ENCODE measurements at regions not wholly inside any gene's neighbourhood (a gene's known extent, or its start where the extent isn't known, plus 50 kb on each side); places are given as distances from the start of the nearest gene placed in this dataset.

GRCh38 chr7:53521638-53522184 is 486.3 kb downstream of the POM121L12 start:
- H4K5ac ChIP-seq (ENCODE audit: insufficient read length, low read depth, low read length) = no peak overlapping the region
- FAIRE-seq (no peak), DNase-seq (ENCODE audit: low read depth in 1 of 2, low spot score in 2 of 2) (no peak)
- WGBS, 2 experiments (ENCODE audit: extremely low coverage in 1 of 2, insufficient coverage in 1 of 2, insufficient read length in 1 of 2, insufficient replicate concordance in 2 of 2, low coverage in 1 of 2, low lambda C conversion rate in 2 of 2, missing lambda C conversion rate in 1 of 2) = 93% methylated on average over 1 of the region's 1 CpG; no CpG with 5 or more reads in 1 of the 2 experiments
- H3K4me3 ChIP-seq (ENCODE audit: extremely low read depth in 1 of 4, insufficient read depth in 2 of 4, low read depth in 3 of 4, low read length in 4 of 4) = no peak overlapping the region
- H2AK5ac ChIP-seq (ENCODE audit: low read depth, low read length) = no peak overlapping the region
- no peak overlapping the region for H2AFZ ChIP-seq (ENCODE audit: low read length)
- no peak overlapping the region for H3K14ac ChIP-seq (ENCODE audit: insufficient read length)
- H3K56ac ChIP-seq (replicated peaks; ENCODE audit: insufficient read length, low read depth, low read length) = no peak overlapping the region
- TF ChIP-seq RBBP5 (IDR thresholded peaks at IDR 0.05; ENCODE audit: borderline replicate concordance, low read depth, low read length) (no peak), EZH2 (IDR thresholded peaks at IDR 0.05; ENCODE audit: low read depth, low read length, severe bottlenecking) (no peak), TAF7 (optimal IDR thresholded peaks at IDR 0.05; ENCODE audit: borderline replicate concordance, low read depth, low read length) (no peak), BCL11A (IDR thresholded peaks at IDR 0.05; ENCODE audit: low read depth in 2 of 2, low read length in 2 of 2) (no peak), SIRT6 (IDR thresholded peaks at IDR 0.05; ENCODE audit: low read length) (no peak), KDM1A (IDR thresholded peaks at IDR 0.05; ENCODE audit: borderline replicate concordance, low read length) (no peak), SIX5 (IDR thresholded peaks at IDR 0.05; ENCODE audit: low read depth, low read length) (no peak), SP4 (IDR thresholded peaks at IDR 0.05; ENCODE audit: low read length) (no peak), KDM4A (IDR thresholded peaks at IDR 0.05; ENCODE audit: low read depth, low read length, severe bottlenecking) (no peak), CEBPB (IDR thresholded peaks at IDR 0.05; ENCODE audit: low read depth, low read length) (no peak), RFX5 (IDR thresholded peaks at IDR 0.05; ENCODE audit: borderline replicate concordance, low read depth, low read length) (no peak), RXRA (IDR thresholded peaks at IDR 0.05; ENCODE audit: insufficient read depth, low read depth, low read length) (no peak), POU5F1 (IDR thresholded peaks at IDR 0.05; ENCODE audit: low read depth, low read length) (no peak), GABPA (IDR thresholded peaks at IDR 0.05; ENCODE audit: borderline replicate concordance, insufficient read depth, low read length) (no peak), BRCA1 (IDR thresholded peaks at IDR 0.05; ENCODE audit: low read depth, low read length) (no peak)
- TF ChIP-seq, protein P1, sequence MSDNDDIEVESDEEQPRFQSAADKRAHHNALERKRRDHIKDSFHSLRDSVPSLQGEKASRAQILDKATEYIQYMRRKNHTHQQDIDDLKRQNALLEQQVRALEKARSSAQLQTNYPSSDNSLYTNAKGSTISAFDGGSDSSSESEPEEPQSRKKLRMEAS (IDR thresholded peaks at IDR 0.05) = no peak
- H3K23ac ChIP-seq (ENCODE audit: insufficient read length) = no peak overlapping the region
- no peaks in the 10 kb centered on the region for H3K79me2 ChIP-seq (ENCODE audit: control insufficient read depth in 1 of 2, insufficient read depth in 2 of 2, low read length in 2 of 2)
- H2BK5ac ChIP-seq (ENCODE audit: low read depth, low read length) = no peak overlapping the region
- no peaks in the 10 kb centered on the region for H4K20me1 ChIP-seq (replicated peaks in 1 of 2; ENCODE audit: control insufficient read depth in 1 of 2, insufficient read depth in 2 of 2, low read length in 2 of 2)
- H3K18ac ChIP-seq (ENCODE audit: extremely low read depth, low read length) = no peak overlapping the region
- H2BK20ac ChIP-seq (ENCODE audit: low read length) = no peak overlapping the region
- H2BK15ac ChIP-seq (ENCODE audit: low read length) = no peak overlapping the region
- no peaks in the 10 kb centered on the region for H3K79me1 ChIP-seq (ENCODE audit: low read depth, low read length)
- no peak overlapping the region for H3K4me2 ChIP-seq (ENCODE audit: insufficient read depth in 1 of 2, low read depth in 2 of 2, low read length in 2 of 2)
- H3K4ac ChIP-seq (replicated peaks; ENCODE audit: insufficient read length, low read depth, low read length) = no peak overlapping the region
- H3K9ac ChIP-seq (replicated peaks in 1 of 4; ENCODE audit: extremely low read depth in 1 of 4, low read depth in 3 of 4, low read length in 3 of 4) = no peak overlapping the region
- no peak overlapping the region for H4K8ac ChIP-seq (ENCODE audit: extremely low read depth, insufficient read depth, low read length)
- no peak overlapping the region for H2BK120ac ChIP-seq (replicated peaks; ENCODE audit: low read depth, low read length)
- no peak overlapping the region for H3K27ac ChIP-seq (ENCODE audit: low read depth, low read length)
- no peak overlapping the region for H4K91ac ChIP-seq (replicated peaks; ENCODE audit: insufficient read length, low read length)
- no peaks in the 10 kb centered on the region for H3K23me2 ChIP-seq (ENCODE audit: low read depth, low read length)
- CTCF ChIA-PET (ENCODE audit: partially characterized antibody) = no interaction called here
- no peaks in the 10 kb centered on the region for H3K4me1 ChIP-seq (replicated peaks in 1 of 4; ENCODE audit: control insufficient read depth in 3 of 4, insufficient read depth in 4 of 4, low read length in 3 of 4)
- H3K36me3 ChIP-seq (ENCODE audit: control insufficient read depth in 2 of 4, insufficient read depth in 4 of 4, low read length in 3 of 4) = no peaks in the 10 kb centered on the region
- H3K27me3 ChIP-seq (replicated peaks in 1 of 4; ENCODE audit: control insufficient read depth in 3 of 4, extremely low read depth in 1 of 4, insufficient read depth in 3 of 4, low read length in 3 of 4) = no peaks in the 10 kb centered on the region
- no peak overlapping the region for H2BK12ac ChIP-seq (ENCODE audit: low read depth, low read length)
- no peaks in the 10 kb centered on the region for H3K9me3 ChIP-seq (ENCODE audit: insufficient read depth in 2 of 2, low read depth in 1 of 2, low read length in 1 of 2)
- POLR2A ChIA-PET (ENCODE audit: partially characterized antibody) = no interaction called here

Measured in H1 (cell line).